GM04504 (cell line): ENCODE measurements at regions not wholly inside any gene's neighbourhood (a gene's known extent, or its start where the extent isn't known, plus 50 kb on each side); places are given as distances from the start of the nearest gene placed in this dataset.

ENCODE experiments used
- DNase-seq: peaks from one replicate; pipeline ENCODE4 v3.0.0-alpha.2; 2012; ENCODE audit warnings: low read depth

GRCh38 chr15:29952225-29952624 is 130.0 kb upstream of the TJP1 start:
- no peak for DNase-seq

GRCh38 chr15:29945943-29946596 is 123.8 kb upstream of the TJP1 start:
- peak; percentile 25 for DNase-seq

DNA sequence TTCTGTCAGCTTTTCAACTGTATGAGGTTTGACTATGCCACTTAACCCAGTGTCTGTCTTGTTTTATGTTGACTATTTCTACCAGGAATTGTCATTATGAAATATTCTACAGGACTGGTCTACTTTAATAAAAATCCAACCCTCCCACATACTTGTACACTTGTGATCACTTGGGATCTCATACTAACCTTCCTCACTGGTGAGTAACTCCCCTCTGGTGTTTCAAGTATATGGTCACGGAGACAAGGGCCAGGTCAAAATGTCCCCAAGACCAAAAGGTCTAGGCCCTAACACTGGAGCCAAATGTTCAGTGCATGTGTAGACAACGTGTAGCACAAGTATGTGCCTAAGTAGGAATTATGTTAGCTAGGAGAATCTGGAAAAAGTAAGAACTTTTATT is 122.7 kb upstream of the TJP1 start:
- DNase-seq, result no peak

- no peak for DNase-seq
Observed at GRCh38 chr15:29942548-29942947, 120.3 kb upstream of the TJP1 start.

DNA sequence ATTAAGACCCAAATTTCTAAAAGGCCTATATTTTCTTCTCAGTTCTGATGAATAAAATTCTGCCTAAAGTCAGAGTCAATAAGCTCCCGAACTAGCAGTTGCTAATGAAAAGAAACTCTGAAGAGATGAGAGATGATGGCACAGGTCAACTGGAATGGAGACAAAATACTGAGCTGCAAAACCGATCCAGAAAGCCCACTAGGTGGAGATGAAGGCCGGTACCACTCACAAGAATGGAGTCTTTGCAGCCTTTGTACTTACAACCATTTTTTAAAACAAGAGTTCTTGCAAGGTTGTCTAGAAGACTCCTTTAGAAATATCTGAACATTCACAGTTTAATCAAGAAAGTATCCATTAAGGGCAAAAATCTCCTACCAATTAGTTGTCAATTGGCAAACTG is 119.9 kb upstream of the TJP1 start:
- DNase-seq, result no peak

DNA sequence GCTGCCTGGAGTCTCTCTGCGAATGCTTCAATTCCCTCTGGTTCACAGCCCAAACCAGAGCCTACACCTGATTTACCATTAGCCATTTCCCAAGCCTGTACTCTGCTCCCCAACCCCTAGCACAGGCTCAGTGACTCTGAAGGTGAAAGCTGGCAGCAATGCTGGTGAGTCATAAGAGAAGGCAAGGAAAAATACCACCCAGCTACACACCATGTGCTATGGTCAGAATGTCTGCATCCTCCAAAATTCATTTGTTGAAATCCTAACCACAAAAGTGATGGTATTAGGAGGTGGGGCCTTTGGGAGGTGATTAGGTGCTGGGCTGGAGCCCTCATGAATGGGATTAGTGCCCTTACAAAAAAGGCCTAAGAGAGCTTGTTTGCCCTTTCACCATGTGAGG is 117.1 kb upstream of the TJP1 start:
- no peak for DNase-seq

DNA sequence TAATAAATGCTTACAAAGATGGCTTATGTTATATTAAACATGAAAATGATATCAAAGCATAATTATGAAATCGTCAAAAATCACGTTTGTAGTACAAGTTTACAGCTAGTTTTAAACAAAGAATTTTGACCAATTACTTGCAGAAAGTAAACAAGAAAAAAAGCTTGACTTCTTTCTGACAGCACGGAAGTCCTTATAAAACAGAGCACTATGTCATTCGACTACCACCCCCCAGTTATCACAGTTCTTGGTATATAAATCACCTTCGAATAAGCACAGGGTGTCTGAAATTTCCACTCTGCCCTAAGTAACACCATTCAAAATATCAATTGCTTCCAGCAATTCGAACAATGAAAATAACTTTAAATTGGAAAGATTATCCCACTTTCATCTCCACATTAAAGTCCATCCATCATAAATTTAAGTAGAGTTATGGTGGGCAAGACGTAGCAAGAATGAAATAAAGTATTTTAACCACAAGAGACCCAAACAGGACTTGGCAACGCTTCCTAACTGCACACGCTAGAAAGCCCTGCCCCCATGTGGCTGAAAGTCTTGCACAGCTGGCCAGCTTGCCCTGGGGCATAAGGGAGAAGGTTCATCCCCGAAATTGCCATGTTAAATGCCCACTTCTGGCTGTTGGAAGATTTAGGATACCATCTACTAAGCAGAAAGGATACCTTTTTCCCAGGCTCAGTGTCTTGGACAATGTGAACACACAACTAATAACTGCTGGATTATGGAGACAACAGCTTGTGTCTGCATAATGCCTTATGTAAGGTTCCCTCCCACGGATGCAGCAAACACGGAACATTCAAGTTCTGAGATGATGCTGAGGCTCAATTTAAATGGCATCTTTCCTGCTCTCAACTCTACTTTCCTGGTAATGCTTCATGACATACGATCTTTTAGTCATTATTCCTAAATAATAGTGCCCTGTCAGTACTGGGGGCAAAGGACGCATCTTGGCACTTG is 116.4 kb upstream of the TJP1 start:
- no peak for DNase-seq

DNA sequence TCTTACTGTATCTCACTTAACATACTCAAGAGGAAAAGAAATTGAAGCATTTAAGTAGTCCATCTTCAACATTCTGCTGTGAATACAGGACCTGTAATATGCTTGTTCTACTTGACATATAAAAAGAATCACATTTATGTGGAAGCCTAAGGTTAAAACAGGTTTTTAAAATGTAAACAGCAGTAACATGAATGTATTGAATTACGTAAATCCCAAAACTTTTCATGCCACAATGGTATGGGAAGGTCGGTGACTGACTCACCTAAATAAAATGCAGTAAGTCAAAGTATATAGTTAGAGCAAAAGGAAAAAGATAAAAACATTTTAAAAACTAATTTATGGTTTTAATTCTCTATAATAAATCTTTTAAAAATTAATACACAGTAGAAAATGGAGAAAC is 115.7 kb upstream of the TJP1 start:
- no peak for DNase-seq

GRCh38 chr15:29936353-29937049 is 114.2 kb upstream of the TJP1 start:
- no peak for DNase-seq

DNA sequence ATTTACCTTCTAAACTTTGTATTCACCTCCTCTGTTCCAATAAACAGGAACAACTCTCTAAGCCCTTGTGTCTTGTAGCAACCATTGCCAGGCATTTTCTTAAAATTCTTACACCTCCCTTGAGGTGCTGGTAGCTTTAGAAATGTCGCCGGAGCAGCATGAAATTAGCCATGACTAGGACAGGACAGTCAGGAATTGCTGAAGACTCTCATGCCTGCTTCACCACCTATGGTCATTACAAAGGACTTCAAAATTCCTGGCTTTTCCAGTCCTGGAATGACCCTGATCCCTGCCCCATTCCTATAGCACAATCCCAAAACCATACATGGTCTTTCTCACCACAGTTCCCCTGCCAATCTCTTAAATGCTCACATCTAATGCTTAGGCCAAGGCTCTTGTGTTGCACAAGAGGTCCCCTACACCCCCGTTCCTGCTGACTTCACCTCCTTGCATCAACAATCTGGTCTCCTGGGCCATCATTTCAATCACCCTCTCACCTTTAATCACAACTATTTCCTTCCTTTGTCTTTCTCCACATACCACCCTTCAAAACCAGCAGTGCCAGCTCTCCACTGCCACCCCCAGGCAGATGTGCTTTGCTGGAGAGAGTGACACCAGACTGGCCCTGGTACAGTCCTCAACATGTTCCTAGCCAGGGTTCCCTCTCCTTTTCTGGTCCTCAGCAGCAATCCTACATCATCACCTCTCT is 113.2 kb upstream of the TJP1 start:
- no peak for DNase-seq

GRCh38 chr15:29934251-29934650 is 112.0 kb upstream of the TJP1 start:
- DNase-seq, result no peak

DNA sequence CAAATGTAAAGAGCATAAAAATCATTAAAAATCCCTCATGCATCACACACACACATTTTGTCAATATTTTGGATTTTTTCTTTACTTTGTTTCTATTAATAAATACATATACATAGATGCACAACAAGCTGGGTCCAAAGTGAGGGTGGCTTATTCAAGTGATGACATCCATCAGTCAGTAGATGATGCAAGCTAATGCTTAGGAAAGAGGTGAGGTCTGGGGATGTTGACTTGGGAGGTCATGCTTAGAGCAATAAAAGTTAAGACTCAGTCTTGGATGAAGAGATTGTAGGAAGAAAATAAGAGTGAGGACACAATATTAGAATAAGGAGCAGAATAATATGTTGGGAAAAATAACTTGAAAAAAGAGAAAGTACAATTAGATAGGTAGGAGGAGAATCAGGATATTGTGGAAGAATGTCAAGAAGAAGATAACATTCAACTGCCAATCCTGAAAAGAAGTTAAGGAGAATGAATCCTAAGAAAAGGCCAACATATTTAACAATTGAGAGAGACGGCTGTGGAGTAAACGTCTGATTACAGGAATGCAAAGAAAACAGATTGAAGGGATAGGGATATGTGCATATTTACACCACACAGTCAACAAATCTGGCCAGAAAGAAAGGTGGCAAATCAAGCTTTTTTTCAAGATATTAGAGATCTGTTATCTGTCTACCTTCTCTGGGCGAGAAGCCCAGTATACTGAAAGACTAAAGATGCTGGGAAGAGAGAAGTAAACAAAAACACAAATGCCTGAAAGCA is 111.0 kb upstream of the TJP1 start:
- DNase-seq, result no peak

- DNase-seq, result no peak
Observed at GRCh38 chr15:29926083-29926388, 103.8 kb upstream of the TJP1 start.

DNA sequence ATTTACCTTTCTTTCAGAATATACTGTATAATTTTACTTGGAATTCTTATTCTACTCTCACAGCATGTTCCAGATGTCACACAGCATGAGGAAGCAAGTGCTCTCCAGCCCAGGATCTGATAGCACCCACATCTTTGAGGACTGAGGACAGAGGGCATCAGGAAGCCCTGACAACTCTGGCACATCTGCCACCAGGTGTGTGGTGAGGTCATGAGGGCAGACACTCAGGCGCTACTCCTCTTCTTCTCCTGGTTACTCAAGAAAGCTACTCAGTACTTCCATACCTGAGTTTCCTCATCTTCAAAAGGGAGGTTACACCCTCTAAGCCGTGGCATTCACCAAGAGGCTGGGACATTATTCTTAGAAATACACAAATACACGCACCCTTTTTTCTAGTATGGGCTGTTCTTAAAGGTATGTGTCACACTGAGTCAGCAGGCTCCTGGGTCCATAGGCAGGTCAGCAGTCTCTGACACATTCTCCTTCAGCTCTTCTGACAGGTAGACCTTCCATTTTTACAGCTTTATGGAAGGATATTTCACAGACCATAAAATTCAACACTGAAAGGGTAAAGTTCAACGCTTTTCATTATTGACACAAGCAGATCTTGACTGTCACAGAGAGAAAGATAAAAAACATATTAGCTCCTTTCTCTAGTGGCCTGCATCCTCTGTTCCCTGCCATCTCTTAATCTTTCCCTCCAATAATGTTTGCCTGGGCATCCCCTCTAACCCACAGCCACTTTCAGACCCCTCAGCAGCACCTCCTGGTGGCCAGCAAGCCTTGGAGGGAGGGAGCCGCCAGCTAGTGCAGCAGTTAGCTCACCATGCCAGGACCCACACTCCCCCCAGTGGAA is 103.2 kb upstream of the TJP1 start:
- no peak for DNase-seq

- no peak for DNase-seq
Observed at GRCh38 chr15:29924750-29925149, 102.5 kb upstream of the TJP1 start.

GRCh38 chr15:29922191-29922590 is 99.9 kb upstream of the TJP1 start:
- no peak for DNase-seq

GRCh38 chr15:29921130-29921601 is 98.9 kb upstream of the TJP1 start:
- no peak for DNase-seq

- no peak for DNase-seq
Observed at GRCh38 chr15:29920515-29920914, 98.2 kb upstream of the TJP1 start.

DNA sequence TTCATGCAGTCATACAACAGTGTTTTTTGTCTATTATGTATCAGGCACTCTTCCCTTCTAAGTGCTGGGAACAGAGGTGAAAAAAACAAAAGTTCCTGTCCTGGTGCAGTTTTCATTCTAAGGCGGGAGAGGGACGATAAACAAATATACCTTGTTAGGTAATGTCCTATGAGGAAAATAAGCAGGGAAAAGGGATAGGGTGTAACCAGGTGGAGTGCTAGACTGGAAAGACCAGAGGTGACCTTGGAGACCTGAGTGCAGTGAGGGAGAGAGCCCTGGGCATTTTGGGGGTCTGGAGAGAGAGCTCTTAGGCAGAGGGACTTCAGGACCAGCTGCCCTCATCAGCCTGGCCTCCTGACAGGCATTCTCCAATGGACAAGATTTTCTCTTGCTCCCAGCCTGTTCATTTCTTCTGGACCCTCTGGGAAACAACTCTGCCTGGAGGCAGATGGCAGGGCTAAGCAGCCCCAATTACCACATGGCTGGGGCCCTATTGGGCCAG is 97.2 kb upstream of the TJP1 start:
- no peak for DNase-seq
